H1 (cell line): ENCODE measurements at regions not wholly inside any gene's neighbourhood (a gene's known extent, or its start where the extent isn't known, plus 50 kb on each side); places are given as distances from the start of the nearest gene placed in this dataset.

Source experiments
- BACH1 ChIP-seq: IDR thresholded peaks from 2 replicates; pipeline ENCODE4 v1.6.1; 2012; ENCODE audit warnings: low read length, improper control_type of control experiment
- CTBP2 ChIP-seq: IDR thresholded peaks from 2 replicates; pipeline ENCODE4 v1.7.0; 2011; ENCODE audit warnings: borderline replicate concordance, mild to moderate bottlenecking, moderate library complexity, mixed read lengths, low read length; ENCODE audit not compliant: insufficient read depth, insufficient read length
- KDM1A ChIP-seq: fragments of 200-600, 300-600 bp; sonication (generic); IDR thresholded peaks from 2 replicates; pipeline ENCODE4 v1.7.1; 2016; ENCODE audit warnings: mild to moderate bottlenecking, low read length, borderline replicate concordance
- POU5F1 ChIP-seq: IDR thresholded peaks from 2 replicates; pipeline ENCODE4 v1.6.1; 2011; ENCODE audit warnings: low read depth, mild to moderate bottlenecking, low read length, moderate library complexity
- RFX5 ChIP-seq: IDR thresholded peaks from 2 replicates; pipeline ENCODE4 v1.6.1; 2011; ENCODE audit warnings: low read depth, low read length, improper control_type of control experiment, borderline replicate concordance
- SP2 ChIP-seq: IDR thresholded peaks from 2 replicates; pipeline ENCODE4 v1.6.1; 2012; ENCODE audit warnings: mild to moderate bottlenecking, low read length, inconsistent platforms
- SRF ChIP-seq: IDR thresholded peaks from 2 replicates; pipeline ENCODE4 v1.6.1; 2011; ENCODE audit warnings: mild to moderate bottlenecking, low read depth, low read length, moderate library complexity
- ZNF274 ChIP-seq: IDR thresholded peaks from 2 replicates; pipeline ENCODE4 v1.7.0; 2012; ENCODE audit warnings: low read length, borderline replicate concordance; ENCODE audit errors: extremely low read depth
- TF ChIP-seq, protein P1 (sequence below): fragments of 300-600 bp; sonication (generic); IDR thresholded peaks from 2 replicates; pipeline ENCODE4 v1.7.1; 2012; ENCODE audit warnings: low read length, moderate library complexity, mild to moderate bottlenecking, inconsistent platforms; ENCODE audit not compliant: insufficient replicate concordance
- TF ChIP-seq, protein P2 (sequence below): IDR thresholded peaks from 2 replicates; pipeline ENCODE4 v1.6.1; 2012; ENCODE audit warnings: inconsistent platforms

DNA sequence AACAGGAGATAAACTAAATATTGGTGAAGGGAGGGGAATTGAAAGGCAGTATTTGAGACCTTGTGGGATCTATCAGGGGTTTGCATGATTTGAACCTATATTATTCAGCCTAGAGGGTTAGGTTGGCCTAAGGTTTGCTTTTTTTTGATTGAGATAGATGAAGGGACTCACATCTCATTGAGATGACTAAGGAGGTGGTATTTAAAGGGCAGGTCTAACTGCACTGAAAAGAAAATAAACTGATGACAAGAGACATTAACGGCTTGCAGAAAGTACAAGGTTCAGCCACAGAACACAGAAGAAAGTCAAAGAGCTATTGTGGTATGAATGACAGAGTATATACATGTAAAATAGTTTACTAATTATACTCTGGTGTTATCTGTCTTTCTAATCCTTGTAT lies 412.7 kb downstream of the CDH10 start (continued):
- TF ChIP-seq, protein P1, sequence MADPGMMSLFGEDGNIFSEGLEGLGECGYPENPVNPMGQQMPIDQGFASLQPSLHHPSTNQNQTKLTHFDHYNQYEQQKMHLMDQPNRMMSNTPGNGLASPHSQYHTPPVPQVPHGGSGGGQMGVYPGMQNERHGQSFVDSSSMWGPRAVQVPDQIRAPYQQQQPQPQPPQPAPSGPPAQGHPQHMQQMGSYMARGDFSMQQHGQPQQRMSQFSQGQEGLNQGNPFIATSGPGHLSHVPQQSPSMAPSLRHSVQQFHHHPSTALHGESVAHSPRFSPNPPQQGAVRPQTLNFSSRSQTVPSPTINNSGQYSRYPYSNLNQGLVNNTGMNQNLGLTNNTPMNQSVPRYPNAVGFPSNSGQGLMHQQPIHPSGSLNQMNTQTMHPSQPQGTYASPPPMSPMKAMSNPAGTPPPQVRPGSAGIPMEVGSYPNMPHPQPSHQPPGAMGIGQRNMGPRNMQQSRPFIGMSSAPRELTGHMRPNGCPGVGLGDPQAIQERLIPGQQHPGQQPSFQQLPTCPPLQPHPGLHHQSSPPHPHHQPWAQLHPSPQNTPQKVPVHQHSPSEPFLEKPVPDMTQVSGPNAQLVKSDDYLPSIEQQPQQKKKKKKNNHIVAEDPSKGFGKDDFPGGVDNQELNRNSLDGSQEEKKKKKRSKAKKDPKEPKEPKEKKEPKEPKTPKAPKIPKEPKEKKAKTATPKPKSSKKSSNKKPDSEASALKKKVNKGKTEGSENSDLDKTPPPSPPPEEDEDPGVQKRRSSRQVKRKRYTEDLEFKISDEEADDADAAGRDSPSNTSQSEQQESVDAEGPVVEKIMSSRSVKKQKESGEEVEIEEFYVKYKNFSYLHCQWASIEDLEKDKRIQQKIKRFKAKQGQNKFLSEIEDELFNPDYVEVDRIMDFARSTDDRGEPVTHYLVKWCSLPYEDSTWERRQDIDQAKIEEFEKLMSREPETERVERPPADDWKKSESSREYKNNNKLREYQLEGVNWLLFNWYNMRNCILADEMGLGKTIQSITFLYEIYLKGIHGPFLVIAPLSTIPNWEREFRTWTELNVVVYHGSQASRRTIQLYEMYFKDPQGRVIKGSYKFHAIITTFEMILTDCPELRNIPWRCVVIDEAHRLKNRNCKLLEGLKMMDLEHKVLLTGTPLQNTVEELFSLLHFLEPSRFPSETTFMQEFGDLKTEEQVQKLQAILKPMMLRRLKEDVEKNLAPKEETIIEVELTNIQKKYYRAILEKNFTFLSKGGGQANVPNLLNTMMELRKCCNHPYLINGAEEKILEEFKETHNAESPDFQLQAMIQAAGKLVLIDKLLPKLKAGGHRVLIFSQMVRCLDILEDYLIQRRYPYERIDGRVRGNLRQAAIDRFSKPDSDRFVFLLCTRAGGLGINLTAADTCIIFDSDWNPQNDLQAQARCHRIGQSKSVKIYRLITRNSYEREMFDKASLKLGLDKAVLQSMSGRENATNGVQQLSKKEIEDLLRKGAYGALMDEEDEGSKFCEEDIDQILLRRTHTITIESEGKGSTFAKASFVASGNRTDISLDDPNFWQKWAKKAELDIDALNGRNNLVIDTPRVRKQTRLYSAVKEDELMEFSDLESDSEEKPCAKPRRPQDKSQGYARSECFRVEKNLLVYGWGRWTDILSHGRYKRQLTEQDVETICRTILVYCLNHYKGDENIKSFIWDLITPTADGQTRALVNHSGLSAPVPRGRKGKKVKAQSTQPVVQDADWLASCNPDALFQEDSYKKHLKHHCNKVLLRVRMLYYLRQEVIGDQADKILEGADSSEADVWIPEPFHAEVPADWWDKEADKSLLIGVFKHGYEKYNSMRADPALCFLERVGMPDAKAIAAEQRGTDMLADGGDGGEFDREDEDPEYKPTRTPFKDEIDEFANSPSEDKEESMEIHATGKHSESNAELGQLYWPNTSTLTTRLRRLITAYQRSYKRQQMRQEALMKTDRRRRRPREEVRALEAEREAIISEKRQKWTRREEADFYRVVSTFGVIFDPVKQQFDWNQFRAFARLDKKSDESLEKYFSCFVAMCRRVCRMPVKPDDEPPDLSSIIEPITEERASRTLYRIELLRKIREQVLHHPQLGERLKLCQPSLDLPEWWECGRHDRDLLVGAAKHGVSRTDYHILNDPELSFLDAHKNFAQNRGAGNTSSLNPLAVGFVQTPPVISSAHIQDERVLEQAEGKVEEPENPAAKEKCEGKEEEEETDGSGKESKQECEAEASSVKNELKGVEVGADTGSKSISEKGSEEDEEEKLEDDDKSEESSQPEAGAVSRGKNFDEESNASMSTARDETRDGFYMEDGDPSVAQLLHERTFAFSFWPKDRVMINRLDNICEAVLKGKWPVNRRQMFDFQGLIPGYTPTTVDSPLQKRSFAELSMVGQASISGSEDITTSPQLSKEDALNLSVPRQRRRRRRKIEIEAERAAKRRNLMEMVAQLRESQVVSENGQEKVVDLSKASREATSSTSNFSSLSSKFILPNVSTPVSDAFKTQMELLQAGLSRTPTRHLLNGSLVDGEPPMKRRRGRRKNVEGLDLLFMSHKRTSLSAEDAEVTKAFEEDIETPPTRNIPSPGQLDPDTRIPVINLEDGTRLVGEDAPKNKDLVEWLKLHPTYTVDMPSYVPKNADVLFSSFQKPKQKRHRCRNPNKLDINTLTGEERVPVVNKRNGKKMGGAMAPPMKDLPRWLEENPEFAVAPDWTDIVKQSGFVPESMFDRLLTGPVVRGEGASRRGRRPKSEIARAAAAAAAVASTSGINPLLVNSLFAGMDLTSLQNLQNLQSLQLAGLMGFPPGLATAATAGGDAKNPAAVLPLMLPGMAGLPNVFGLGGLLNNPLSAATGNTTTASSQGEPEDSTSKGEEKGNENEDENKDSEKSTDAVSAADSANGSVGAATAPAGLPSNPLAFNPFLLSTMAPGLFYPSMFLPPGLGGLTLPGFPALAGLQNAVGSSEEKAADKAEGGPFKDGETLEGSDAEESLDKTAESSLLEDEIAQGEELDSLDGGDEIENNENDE: no peak
- TF ChIP-seq SRF (no peak), RFX5 (no peak), CTBP2 (no peak), BACH1 (no peak), SP2 (no peak), POU5F1 (no peak), ZNF274 (no peak), KDM1A (no peak)
- TF ChIP-seq, protein P2, sequence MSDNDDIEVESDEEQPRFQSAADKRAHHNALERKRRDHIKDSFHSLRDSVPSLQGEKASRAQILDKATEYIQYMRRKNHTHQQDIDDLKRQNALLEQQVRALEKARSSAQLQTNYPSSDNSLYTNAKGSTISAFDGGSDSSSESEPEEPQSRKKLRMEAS: no peak
